Endothelial cell of umbilical vein (primary cell): ENCODE measurements at regions not wholly inside any gene's neighbourhood (a gene's known extent, or its start where the extent isn't known, plus 50 kb on each side); places are given as distances from the start of the nearest gene placed in this dataset.

ENCODE experiments used
- BruUV-seq: library from RNA; stranded (reverse); fragments of 400-500 nt; replicated peaks from 2 replicates; lab custom pipeline; 2021; lab: Mats Ljungman, UMichigan
- CTCF ChIA-PET: fragments of 300-600, 350-600 bp; sonication (Branson Sonifier 250); formaldehyde crosslinking; loops from one replicate; lab custom pipeline; 2021; ENCODE audit warnings: antibody characterized with exemption, inconsistent platforms; lab: Charles Lee
- POLR2A ChIA-PET: fragments of 300-600, 350-600 bp; sonication (Branson Sonifier 250); formaldehyde crosslinking; loops from one replicate; lab custom pipeline; 2021; ENCODE audit warnings: antibody characterized with exemption, inconsistent platforms; lab: Charles Lee
- DNase-seq: peaks from one replicate; pipeline ENCODE4 v3.0.0-alpha.2; 2011; ENCODE audit warnings: low read depth, low spot score
- FAIRE-seq: peaks from 2 replicates; lab custom pipeline; 2011; peaks lifted over from hg19 to GRCh38; lab: Jason Lieb, UNC
- H2AFZ ChIP-seq: 2 replicates; pipeline ENCODE4 v1.6.0; 2012; ENCODE audit warnings: low read depth, low read length, control low read depth, inconsistent platforms
- H3K27ac ChIP-seq: 2 replicates; pipeline ENCODE4 v1.5.1; 2011; ENCODE audit warnings: low read depth, mild to moderate bottlenecking, control low read depth, low read length, moderate library complexity; ENCODE audit not compliant: insufficient read depth
- H3K27me3 ChIP-seq, 2 experiments: 2 replicates each; pipeline versions ENCODE4 v1.6.0 to v1.6.1; 2011; ENCODE audit warnings: low read length in 2 of 2, mixed read lengths in 1 of 2; ENCODE audit not compliant: control insufficient read depth in 2 of 2, insufficient read depth in 2 of 2
- H3K36me3 ChIP-seq, 2 experiments: 2 replicates in 1 of 2; 3 replicates in 1 of 2; pipeline ENCODE4 v1.5.1; 2011; ENCODE audit warnings: low read length in 2 of 2, mild to moderate bottlenecking in 1 of 2, moderate library complexity in 1 of 2; ENCODE audit not compliant: control insufficient read depth in 2 of 2, insufficient read depth in 2 of 2; ENCODE audit errors: extremely low read depth in 1 of 2
- H3K4me1 ChIP-seq: 3 replicates; pipeline ENCODE4 v1.5.1; 2011; ENCODE audit warnings: mild to moderate bottlenecking, low read length; ENCODE audit not compliant: control insufficient read depth, insufficient read depth; ENCODE audit errors: extremely low read depth
- H3K4me2 ChIP-seq: 2 replicates; pipeline ENCODE4 v1.6.1; 2011; ENCODE audit warnings: low read length, control low read depth, mixed read lengths; ENCODE audit not compliant: insufficient read depth
- H3K4me3 ChIP-seq, 3 experiments: fragments of 200-600 bp in 1 of 3; sonication (generic), shearing (Covaris generic) in 1 of 3; replicated peaks in 1 of 3; 2 replicates each; pipeline ENCODE4 v1.5.1; 2011 to 2016; ENCODE audit warnings: control low read depth in 3 of 3, low read length in 3 of 3, mild to moderate bottlenecking in 2 of 3, inconsistent platforms in 1 of 3, low read depth in 1 of 3, moderate library complexity in 1 of 3; ENCODE audit not compliant: insufficient read depth in 1 of 3
- H3K79me2 ChIP-seq: 2 replicates; pipeline ENCODE4 v1.6.0; 2012; ENCODE audit warnings: low read length, inconsistent platforms; ENCODE audit not compliant: control insufficient read depth, insufficient read depth
- H3K9ac ChIP-seq: replicated peaks from 2 replicates; pipeline ENCODE3; 2011; ENCODE audit warnings: low read length, control low read depth; ENCODE audit not compliant: insufficient read depth; ENCODE audit errors: extremely low read depth
- H3K9me1 ChIP-seq: replicated peaks from 3 replicates; pipeline ENCODE4 v1.6.0; 2011; ENCODE audit warnings: mild to moderate bottlenecking, low read length; ENCODE audit not compliant: control insufficient read depth, insufficient read depth; ENCODE audit errors: extremely low read depth
- H3K9me3 ChIP-seq: replicated peaks from 2 replicates; pipeline ENCODE4 v1.5.1; 2012; ENCODE audit warnings: low read length, inconsistent platforms; ENCODE audit not compliant: control insufficient read depth, insufficient read depth
- H4K20me1 ChIP-seq: replicated peaks from 2 replicates; pipeline ENCODE3; 2011; ENCODE audit warnings: mild to moderate bottlenecking, low read length; ENCODE audit not compliant: control insufficient read depth, insufficient read depth; ENCODE audit errors: extremely low read depth
- CTCF ChIP-seq, 2 donors: IDR thresholded peaks; 1 replicate in 1 of 2; 2 replicates in 1 of 2; pipeline ENCODE4 v1.5.1; 2011; ENCODE audit warnings: low read length in 2 of 2, mild to moderate bottlenecking in 2 of 2, moderate library complexity in 2 of 2, control low read depth in 1 of 2, inconsistent platforms in 1 of 2, low read depth in 1 of 2; ENCODE audit not compliant: insufficient read depth in 1 of 2; ENCODE audit errors: extremely low read depth in 1 of 2
- EZH2 ChIP-seq: IDR thresholded peaks from 2 replicates; pipeline ENCODE4 v1.6.1; 2012; ENCODE audit warnings: borderline replicate concordance, low read depth, mild to moderate bottlenecking, moderate library complexity, low read length, inconsistent platforms; ENCODE audit not compliant: severe bottlenecking
- FOS ChIP-seq: IDR thresholded peaks from 2 replicates; pipeline ENCODE4 v1.6.1; 2011; ENCODE audit warnings: mild to moderate bottlenecking, low read length, moderate library complexity, borderline replicate concordance; ENCODE audit not compliant: insufficient read depth
- GATA2 ChIP-seq: IDR thresholded peaks from 2 replicates; pipeline ENCODE4 v1.7.0; 2011; ENCODE audit warnings: low read depth, mild to moderate bottlenecking, moderate library complexity, mixed read lengths, low read length; ENCODE audit not compliant: insufficient read length, insufficient read depth
- JUN ChIP-seq: IDR thresholded peaks from 2 replicates; pipeline ENCODE4 v1.6.1; 2011; ENCODE audit warnings: borderline replicate concordance, low read depth; ENCODE audit not compliant: insufficient read length, insufficient read depth
- MAX ChIP-seq: IDR thresholded peaks from 2 replicates; pipeline ENCODE4 v1.6.1; 2011; ENCODE audit not compliant: insufficient read depth, insufficient read length
- MYC ChIP-seq: IDR thresholded peaks from one replicate; pipeline ENCODE4 v1.6.1; 2011; ENCODE audit warnings: mild to moderate bottlenecking, low read depth, low read length
- POLR2A ChIP-seq: IDR thresholded peaks from 2 replicates; pipeline ENCODE4 v1.6.1; 2012; ENCODE audit warnings: low read depth, mild to moderate bottlenecking, control low read depth, low read length
- POLR2AphosphoS5 ChIP-seq: IDR thresholded peaks from 2 replicates; pipeline ENCODE4 v1.6.1; 2012; ENCODE audit warnings: low read depth, mild to moderate bottlenecking, control low read depth, low read length, moderate library complexity; ENCODE audit not compliant: insufficient read depth
- dilution Hi-C: fragments of 300-500 bp; cut with MboI; formaldehyde crosslinking; loops from one replicate; pipeline ENCODE4 v1.15.0; 2019; ENCODE audit warnings: low sequenced_read_pairs; ENCODE audit not compliant: extremely low pct_ligation_motif_present
- intact Hi-C: fragments of 100-400 bp; cut with micrococcal nuclease; formaldehyde crosslinking; loops from one replicate; pipeline ENCODE4 v1.10.0; 2022

GRCh38 chr4:79206660-79207059 lies 119.2 kb downstream of the NAA11 start:
- dilution Hi-C loops: no loop called here

GRCh38 chr4:79205121-79205520 lies 120.7 kb downstream of the NAA11 start:
- DNase-seq (no peak), FAIRE-seq (peak; percentile 48)
- intact Hi-C loops: no loop called here
- H3K4me2 ChIP-seq: no peak overlapping the region
- dilution Hi-C loops: no loop called here
- no peaks in the 10 kb centered on the region for H3K79me2 ChIP-seq
- no peak overlapping the region for H3K4me3 ChIP-seq
- BruUV-seq: no TSS peak
- H3K9ac ChIP-seq: no peak overlapping the region
- no peaks in the 10 kb centered on the region for H3K9me3 ChIP-seq
- H2AFZ ChIP-seq: no peak overlapping the region
- TF ChIP-seq EZH2: no peak
- no peak for TF ChIP-seq MYC
- TF ChIP-seq MAX: no peak
- no peak for TF ChIP-seq JUN
- no peak for TF ChIP-seq CTCF (IDR thresholded peaks at IDR 0.05; ENCODE audit: extremely low read depth in 1 of 2, insufficient read depth in 1 of 2, low read depth in 1 of 2, low read length in 2 of 2)
- no peak for TF ChIP-seq POLR2AphosphoS5
- no peak for TF ChIP-seq POLR2A
- no peak for TF ChIP-seq GATA2
- TF ChIP-seq FOS: no peak
- no peak overlapping the region for H3K27ac ChIP-seq
- H3K27me3 ChIP-seq: no peaks in the 10 kb centered on the region
- H3K4me1 ChIP-seq: peaks cover 3% of the 10 kb centered on the region
- no peaks in the 10 kb centered on the region for H3K9me1 ChIP-seq
- CTCF ChIA-PET: no interaction called here
- no peaks in the 10 kb centered on the region for H4K20me1 ChIP-seq
- POLR2A ChIA-PET: no interaction called here
- H3K36me3 ChIP-seq: no peaks in the 10 kb centered on the region

More at GRCh38 chr4:79206660-79207059, 119.2 kb downstream of the NAA11 start:
- CTCF ChIA-PET: no interaction called here
- Histone ChIP-seq H3K27ac (no peak overlapping the region), H3K9me1 (no peaks in the 10 kb centered on the region), H3K4me3 (no peak overlapping the region), H3K9me3 (no peaks in the 10 kb centered on the region), H3K4me1 (peaks cover 3% of the 10 kb centered on the region), H3K4me2 (no peak overlapping the region), H3K9ac (no peak overlapping the region), H3K27me3 (no peaks in the 10 kb centered on the region), H3K79me2 (no peaks in the 10 kb centered on the region), H4K20me1 (no peaks in the 10 kb centered on the region), H3K36me3 (no peaks in the 10 kb centered on the region), H2AFZ (no peak overlapping the region)
- TF ChIP-seq GATA2 (no peak), MAX (no peak), POLR2A (no peak), JUN (no peak), FOS (no peak)
- POLR2A ChIA-PET: no interaction called here
- intact Hi-C loops: no loop called here
- FAIRE-seq: no peak
- no TSS peak for BruUV-seq
- DNase-seq: no peak
